ENCODE measurements at regions not wholly inside any gene's neighbourhood (a gene's known extent, or its start where the extent isn't known, plus 50 kb on each side); places are given as distances from the start of the nearest gene placed in this dataset.

DNA sequence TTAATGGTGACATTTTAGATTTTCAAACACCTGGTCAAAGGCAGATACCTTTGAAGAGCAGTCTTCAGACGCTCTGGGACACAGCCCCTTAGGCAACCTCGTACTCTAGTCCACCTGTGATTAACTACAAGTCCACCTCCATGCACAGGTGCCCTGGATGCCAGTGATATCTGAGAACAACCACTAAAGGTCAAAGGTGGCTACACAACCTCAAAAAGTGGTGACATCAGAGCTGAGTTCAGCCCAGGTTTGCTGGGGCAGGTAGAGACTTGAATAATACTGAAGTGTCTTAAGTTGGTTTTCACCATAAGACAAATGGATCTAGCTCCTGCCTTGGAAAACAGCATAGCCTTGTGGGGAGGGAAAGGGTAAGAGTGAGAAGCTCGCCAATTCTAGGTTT is 143.4 kb upstream of the ADO start:
- Histone ChIP-seq H3K27me3 (ENCODE audit: insufficient read depth) (peaks cover 4% of the 10 kb centered on the region; the same call in 1 of the 2 replicates), H3K36me3 (replicated peaks in 1 of 2; ENCODE audit: control insufficient read depth in 1 of 2, insufficient read depth in 2 of 2, low read length in 1 of 2) (no peaks in the 10 kb centered on the region), H3K4me2 (no peak overlapping the region), H3K9ac (no peak overlapping the region), H4K20me1 (ENCODE audit: insufficient read depth) (no peaks in the 10 kb centered on the region), H3F3A (replicated peaks; ENCODE audit: insufficient read depth) (no peaks in the 10 kb centered on the region), H3K9me2 (no peaks in the 10 kb centered on the region), H3K27ac (ENCODE audit: low read depth in 2 of 2, low read length in 1 of 2) (no peak overlapping the region), H2AFZ (ENCODE audit: low read depth) (no peak overlapping the region), H3K79me2 (ENCODE audit: insufficient read depth) (no peaks in the 10 kb centered on the region), H3K4me1 (ENCODE audit: control insufficient read depth in 1 of 2, insufficient read depth in 2 of 2, low read depth in 1 of 2, low read length in 1 of 2) (no peaks in the 10 kb centered on the region), H3K9me3 (no peaks in the 10 kb centered on the region), H3K4me3 (ENCODE audit: low read depth in 2 of 2, low read length in 1 of 2) (no peak overlapping the region)
- no peak for DNase-seq
- 16% methylated on average over 3 of the region's 3 CpGs for WGBS (ENCODE audit: low lambda C conversion rate)
- CTCF ChIA-PET: no interaction called here
- POLR2A ChIA-PET: no interaction called here
- TF ChIP-seq FOXJ3 (CRISPR knock-in tag; IDR thresholded peaks at IDR 0.05) (no peak), GATA2 (CRISPR knock-in tag; IDR thresholded peaks at IDR 0.05) (no peak), EP300 (IDR thresholded peaks at IDR 0.05; ENCODE audit: borderline replicate concordance in 1 of 2, low read depth in 1 of 2, low read length in 1 of 2) (no peak), TCF12 (IDR thresholded peaks at IDR 0.05) (no peak), YY1 (IDR thresholded peaks at IDR 0.05; ENCODE audit: low read depth) (no peak), NRF1 (IDR thresholded peaks at IDR 0.05; ENCODE audit: low read depth, low read length) (no peak), TAF1 (IDR thresholded peaks at IDR 0.05; ENCODE audit: borderline replicate concordance, low read depth, low read length) (no peak), NFIC (IDR thresholded peaks at IDR 0.05; ENCODE audit: borderline replicate concordance) (no peak), MXI1 (IDR thresholded peaks at IDR 0.05; ENCODE audit: low read depth, low read length) (no peak), ELF1 (IDR thresholded peaks at IDR 0.05) (no peak), JUND (IDR thresholded peaks at IDR 0.05) (no peak), GABPA (IDR thresholded peaks at IDR 0.05; ENCODE audit: low read depth) (no peak), FOSL2 (IDR thresholded peaks at IDR 0.05; ENCODE audit: borderline replicate concordance, low read depth) (no peak)
- TF ChIP-seq, protein P1, sequence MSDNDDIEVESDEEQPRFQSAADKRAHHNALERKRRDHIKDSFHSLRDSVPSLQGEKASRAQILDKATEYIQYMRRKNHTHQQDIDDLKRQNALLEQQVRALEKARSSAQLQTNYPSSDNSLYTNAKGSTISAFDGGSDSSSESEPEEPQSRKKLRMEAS (IDR thresholded peaks at IDR 0.05; ENCODE audit: low read depth): no peak
- TF ChIP-seq, protein P2, sequence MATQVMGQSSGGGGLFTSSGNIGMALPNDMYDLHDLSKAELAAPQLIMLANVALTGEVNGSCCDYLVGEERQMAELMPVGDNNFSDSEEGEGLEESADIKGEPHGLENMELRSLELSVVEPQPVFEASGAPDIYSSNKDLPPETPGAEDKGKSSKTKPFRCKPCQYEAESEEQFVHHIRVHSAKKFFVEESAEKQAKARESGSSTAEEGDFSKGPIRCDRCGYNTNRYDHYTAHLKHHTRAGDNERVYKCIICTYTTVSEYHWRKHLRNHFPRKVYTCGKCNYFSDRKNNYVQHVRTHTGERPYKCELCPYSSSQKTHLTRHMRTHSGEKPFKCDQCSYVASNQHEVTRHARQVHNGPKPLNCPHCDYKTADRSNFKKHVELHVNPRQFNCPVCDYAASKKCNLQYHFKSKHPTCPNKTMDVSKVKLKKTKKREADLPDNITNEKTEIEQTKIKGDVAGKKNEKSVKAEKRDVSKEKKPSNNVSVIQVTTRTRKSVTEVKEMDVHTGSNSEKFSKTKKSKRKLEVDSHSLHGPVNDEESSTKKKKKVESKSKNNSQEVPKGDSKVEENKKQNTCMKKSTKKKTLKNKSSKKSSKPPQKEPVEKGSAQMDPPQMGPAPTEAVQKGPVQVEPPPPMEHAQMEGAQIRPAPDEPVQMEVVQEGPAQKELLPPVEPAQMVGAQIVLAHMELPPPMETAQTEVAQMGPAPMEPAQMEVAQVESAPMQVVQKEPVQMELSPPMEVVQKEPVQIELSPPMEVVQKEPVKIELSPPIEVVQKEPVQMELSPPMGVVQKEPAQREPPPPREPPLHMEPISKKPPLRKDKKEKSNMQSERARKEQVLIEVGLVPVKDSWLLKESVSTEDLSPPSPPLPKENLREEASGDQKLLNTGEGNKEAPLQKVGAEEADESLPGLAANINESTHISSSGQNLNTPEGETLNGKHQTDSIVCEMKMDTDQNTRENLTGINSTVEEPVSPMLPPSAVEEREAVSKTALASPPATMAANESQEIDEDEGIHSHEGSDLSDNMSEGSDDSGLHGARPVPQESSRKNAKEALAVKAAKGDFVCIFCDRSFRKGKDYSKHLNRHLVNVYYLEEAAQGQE (IDR thresholded peaks at IDR 0.05; ENCODE audit: low read depth, low read length): no peak
- TF ChIP-seq, protein P3, sequence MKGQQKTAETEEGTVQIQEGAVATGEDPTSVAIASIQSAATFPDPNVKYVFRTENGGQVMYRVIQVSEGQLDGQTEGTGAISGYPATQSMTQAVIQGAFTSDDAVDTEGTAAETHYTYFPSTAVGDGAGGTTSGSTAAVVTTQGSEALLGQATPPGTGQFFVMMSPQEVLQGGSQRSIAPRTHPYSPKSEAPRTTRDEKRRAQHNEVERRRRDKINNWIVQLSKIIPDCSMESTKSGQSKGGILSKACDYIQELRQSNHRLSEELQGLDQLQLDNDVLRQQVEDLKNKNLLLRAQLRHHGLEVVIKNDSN (IDR thresholded peaks at IDR 0.05; ENCODE audit: borderline replicate concordance, low read depth): no peak

DNA sequence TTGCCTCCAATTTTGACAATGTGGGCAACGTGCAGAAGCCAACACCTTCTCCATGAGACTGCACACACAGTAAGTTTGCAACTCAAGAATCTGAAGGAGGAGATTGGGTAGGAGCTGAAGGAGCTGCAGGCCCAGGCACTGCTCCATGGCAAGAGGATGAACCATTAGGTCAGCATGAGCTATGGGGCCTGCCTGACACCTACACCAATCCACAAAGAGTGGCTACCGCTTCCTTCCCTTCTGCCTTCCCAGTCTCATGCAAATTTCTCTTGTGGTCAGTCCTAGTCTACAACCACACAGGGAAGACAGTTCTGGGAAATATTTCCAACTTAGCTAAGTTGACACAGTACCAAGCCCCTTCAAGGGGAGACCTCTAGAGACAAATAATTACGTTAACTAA is 142.0 kb upstream of the ADO start:
- no peak overlapping the region for H2AFZ ChIP-seq (ENCODE audit: low read depth)
- ChIA-PET POLR2A (no interaction called here), CTCF (no interaction called here)
- H3K36me3 ChIP-seq (replicated peaks in 1 of 2; ENCODE audit: control insufficient read depth in 1 of 2, insufficient read depth in 2 of 2, low read length in 1 of 2): no peaks in the 10 kb centered on the region
- H4K20me1 ChIP-seq (ENCODE audit: insufficient read depth): no peaks in the 10 kb centered on the region
- H3K79me2 ChIP-seq (ENCODE audit: insufficient read depth): no peaks in the 10 kb centered on the region
- WGBS (ENCODE audit: low lambda C conversion rate): 35% methylated on average over 3 of the region's 3 CpGs
- no peaks in the 10 kb centered on the region for H3K4me1 ChIP-seq (ENCODE audit: control insufficient read depth in 1 of 2, insufficient read depth in 2 of 2, low read depth in 1 of 2, low read length in 1 of 2)
- no peaks in the 10 kb centered on the region for H3F3A ChIP-seq (replicated peaks; ENCODE audit: insufficient read depth)
- no peak overlapping the region for H3K27ac ChIP-seq (ENCODE audit: low read depth in 2 of 2, low read length in 1 of 2)
- no peak overlapping the region for H3K4me2 ChIP-seq
- peaks cover 4% of the 10 kb centered on the region; the same call in 1 of the 2 replicates for H3K27me3 ChIP-seq (ENCODE audit: insufficient read depth)
- no peak overlapping the region for H3K4me3 ChIP-seq (ENCODE audit: low read depth in 2 of 2, low read length in 1 of 2)
- no peaks in the 10 kb centered on the region for H3K9me2 ChIP-seq
- H3K9ac ChIP-seq: no peak overlapping the region
- H3K9me3 ChIP-seq: no peaks in the 10 kb centered on the region
- DNase-seq: no peak
- no peak for TF ChIP-seq RFX5 (IDR thresholded peaks at IDR 0.05; ENCODE audit: low read length)
- TF ChIP-seq, protein P4, sequence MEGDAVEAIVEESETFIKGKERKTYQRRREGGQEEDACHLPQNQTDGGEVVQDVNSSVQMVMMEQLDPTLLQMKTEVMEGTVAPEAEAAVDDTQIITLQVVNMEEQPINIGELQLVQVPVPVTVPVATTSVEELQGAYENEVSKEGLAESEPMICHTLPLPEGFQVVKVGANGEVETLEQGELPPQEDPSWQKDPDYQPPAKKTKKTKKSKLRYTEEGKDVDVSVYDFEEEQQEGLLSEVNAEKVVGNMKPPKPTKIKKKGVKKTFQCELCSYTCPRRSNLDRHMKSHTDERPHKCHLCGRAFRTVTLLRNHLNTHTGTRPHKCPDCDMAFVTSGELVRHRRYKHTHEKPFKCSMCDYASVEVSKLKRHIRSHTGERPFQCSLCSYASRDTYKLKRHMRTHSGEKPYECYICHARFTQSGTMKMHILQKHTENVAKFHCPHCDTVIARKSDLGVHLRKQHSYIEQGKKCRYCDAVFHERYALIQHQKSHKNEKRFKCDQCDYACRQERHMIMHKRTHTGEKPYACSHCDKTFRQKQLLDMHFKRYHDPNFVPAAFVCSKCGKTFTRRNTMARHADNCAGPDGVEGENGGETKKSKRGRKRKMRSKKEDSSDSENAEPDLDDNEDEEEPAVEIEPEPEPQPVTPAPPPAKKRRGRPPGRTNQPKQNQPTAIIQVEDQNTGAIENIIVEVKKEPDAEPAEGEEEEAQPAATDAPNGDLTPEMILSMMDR (IDR thresholded peaks at IDR 0.05): no peak
- TF ChIP-seq, protein P3 (IDR thresholded peaks at IDR 0.05; ENCODE audit: borderline replicate concordance, low read depth): no peak
- no peak for TF ChIP-seq ELF1 (IDR thresholded peaks at IDR 0.05)
- TF ChIP-seq, protein P5, sequence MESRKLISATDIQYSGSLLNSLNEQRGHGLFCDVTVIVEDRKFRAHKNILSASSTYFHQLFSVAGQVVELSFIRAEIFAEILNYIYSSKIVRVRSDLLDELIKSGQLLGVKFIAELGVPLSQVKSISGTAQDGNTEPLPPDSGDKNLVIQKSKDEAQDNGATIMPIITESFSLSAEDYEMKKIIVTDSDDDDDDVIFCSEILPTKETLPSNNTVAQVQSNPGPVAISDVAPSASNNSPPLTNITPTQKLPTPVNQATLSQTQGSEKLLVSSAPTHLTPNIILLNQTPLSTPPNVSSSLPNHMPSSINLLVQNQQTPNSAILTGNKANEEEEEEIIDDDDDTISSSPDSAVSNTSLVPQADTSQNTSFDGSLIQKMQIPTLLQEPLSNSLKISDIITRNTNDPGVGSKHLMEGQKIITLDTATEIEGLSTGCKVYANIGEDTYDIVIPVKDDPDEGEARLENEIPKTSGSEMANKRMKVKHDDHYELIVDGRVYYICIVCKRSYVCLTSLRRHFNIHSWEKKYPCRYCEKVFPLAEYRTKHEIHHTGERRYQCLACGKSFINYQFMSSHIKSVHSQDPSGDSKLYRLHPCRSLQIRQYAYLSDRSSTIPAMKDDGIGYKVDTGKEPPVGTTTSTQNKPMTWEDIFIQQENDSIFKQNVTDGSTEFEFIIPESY (IDR thresholded peaks at IDR 0.05; ENCODE audit: borderline replicate concordance, low read depth): no peak
- TF ChIP-seq NFIC (IDR thresholded peaks at IDR 0.05; ENCODE audit: borderline replicate concordance): no peak
- TF ChIP-seq, protein P1 (IDR thresholded peaks at IDR 0.05; ENCODE audit: low read depth): no peak
- no peak for TF ChIP-seq RXRA (IDR thresholded peaks at IDR 0.05; ENCODE audit: borderline replicate concordance, low read depth)

Measured in SK-N-SH (cell line).